ENCODE measurements at regions not wholly inside any gene's neighbourhood (a gene's known extent, or its start where the extent isn't known, plus 50 kb on each side); places are given as distances from the start of the nearest gene placed in this dataset.

DNA sequence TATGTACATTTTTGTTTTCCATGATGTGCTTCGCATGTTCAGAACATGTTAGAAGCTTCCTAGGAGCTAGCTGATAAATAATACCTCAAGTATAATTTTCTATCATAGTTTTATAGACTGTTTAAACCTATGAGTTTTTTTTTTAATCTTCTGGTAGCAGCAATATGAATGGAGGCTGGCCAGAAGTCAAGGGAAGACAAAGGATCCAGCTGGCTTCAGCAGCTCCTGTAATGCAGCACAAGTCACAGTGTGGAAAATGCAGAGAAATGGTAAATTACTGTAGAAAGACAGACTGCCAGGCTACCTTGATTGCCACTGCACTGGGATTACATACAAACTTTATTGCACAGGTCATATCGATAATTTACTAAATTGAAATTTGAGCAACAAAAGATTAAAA lies 537.9 kb downstream of the IQCM start:
- TF ChIP-seq CTCF (IDR thresholded peaks at IDR 0.05) (no peak), POLR2AphosphoS5 (IDR thresholded peaks at IDR 0.05; ENCODE audit: low read depth, low read length) (no peak), RFX5 (IDR thresholded peaks at IDR 0.05; ENCODE audit: low read length) (no peak)

Measured in SK-N-SH (cell line).